ENCODE measurements at regions not wholly inside any gene's neighbourhood (a gene's known extent, or its start where the extent isn't known, plus 50 kb on each side); places are given as distances from the start of the nearest gene placed in this dataset.
"Not testable (repeated sequence)": the region's sequence is repeated elsewhere in the genome, so short reads cannot be mapped to it uniquely, and the experiment has no call there.

DNA sequence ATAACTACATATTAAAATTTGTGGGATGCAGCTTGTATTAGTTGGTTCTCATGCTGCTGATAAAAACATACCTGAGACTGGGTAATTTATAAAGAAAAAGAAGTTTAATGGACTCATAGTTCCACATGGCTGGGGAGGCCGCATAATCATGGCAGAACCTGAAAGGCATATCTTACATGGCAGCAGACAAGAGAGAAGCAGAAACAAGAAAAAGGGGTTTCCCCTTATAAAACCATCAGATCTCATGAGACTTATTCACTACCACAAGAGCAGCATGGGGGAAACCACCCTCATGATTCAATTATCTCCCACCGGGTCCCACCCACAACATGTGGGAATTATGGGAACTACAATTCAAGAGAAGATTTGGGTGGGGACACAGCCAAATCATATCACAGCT, 320.3 kb upstream of the UBE2E2 start:
- not testable (repeated sequence) for TF ChIP-seq EZH2phosphoT487 (IDR thresholded peaks at IDR 0.05; ENCODE audit: borderline replicate concordance, low read length); EZH2 (IDR thresholded peaks at IDR 0.05; ENCODE audit: low read length, unreplicated experiment)
- TF ChIP-seq, protein P1, sequence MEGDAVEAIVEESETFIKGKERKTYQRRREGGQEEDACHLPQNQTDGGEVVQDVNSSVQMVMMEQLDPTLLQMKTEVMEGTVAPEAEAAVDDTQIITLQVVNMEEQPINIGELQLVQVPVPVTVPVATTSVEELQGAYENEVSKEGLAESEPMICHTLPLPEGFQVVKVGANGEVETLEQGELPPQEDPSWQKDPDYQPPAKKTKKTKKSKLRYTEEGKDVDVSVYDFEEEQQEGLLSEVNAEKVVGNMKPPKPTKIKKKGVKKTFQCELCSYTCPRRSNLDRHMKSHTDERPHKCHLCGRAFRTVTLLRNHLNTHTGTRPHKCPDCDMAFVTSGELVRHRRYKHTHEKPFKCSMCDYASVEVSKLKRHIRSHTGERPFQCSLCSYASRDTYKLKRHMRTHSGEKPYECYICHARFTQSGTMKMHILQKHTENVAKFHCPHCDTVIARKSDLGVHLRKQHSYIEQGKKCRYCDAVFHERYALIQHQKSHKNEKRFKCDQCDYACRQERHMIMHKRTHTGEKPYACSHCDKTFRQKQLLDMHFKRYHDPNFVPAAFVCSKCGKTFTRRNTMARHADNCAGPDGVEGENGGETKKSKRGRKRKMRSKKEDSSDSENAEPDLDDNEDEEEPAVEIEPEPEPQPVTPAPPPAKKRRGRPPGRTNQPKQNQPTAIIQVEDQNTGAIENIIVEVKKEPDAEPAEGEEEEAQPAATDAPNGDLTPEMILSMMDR (conservative IDR thresholded peaks at IDR 0.05; ENCODE audit: low read depth, low read length) = not testable (repeated sequence)
